ENCODE measurements at regions not wholly inside any gene's neighbourhood (a gene's known extent, or its start where the extent isn't known, plus 50 kb on each side); places are given as distances from the start of the nearest gene placed in this dataset.

- DNase-seq, result no peak
- H3K9me3 Mint-ChIP-seq (ENCODE audit: low read depth, unreplicated experiment), result no peaks in the 10 kb centered on the region
- no TSS peak for BruUV-seq (replicated peaks)
- no peak for TF ChIP-seq CTCF (IDR thresholded peaks at IDR 0.05; ENCODE audit: unreplicated experiment)
- H3K4me3 Mint-ChIP-seq (ENCODE audit: low read depth, unreplicated experiment), result no peak overlapping the region
- H3K4me1 Mint-ChIP-seq (ENCODE audit: low read depth, unreplicated experiment), result no peaks in the 10 kb centered on the region
- H3K27ac Mint-ChIP-seq (ENCODE audit: unreplicated experiment), result no peak overlapping the region
- intact Hi-C loops (cut with micrococcal nuclease; ENCODE audit: unreplicated experiment), result no loop called here
- CTCF ChIA-PET, result no interaction called here
- no peaks in the 10 kb centered on the region for H3K36me3 Mint-ChIP-seq (ENCODE audit: insufficient read depth, unreplicated experiment)
- peaks cover 28% of the 10 kb centered on the region for H3K27me3 Mint-ChIP-seq (ENCODE audit: unreplicated experiment)
These were observed 118.2 kb upstream of the GSC start for GRCh38 chr14:94888121-94888520.

- CTCF ChIA-PET, result no interaction called here
- no peak overlapping the region for H3K4me3 Mint-ChIP-seq (ENCODE audit: low read depth, unreplicated experiment)
- H3K27ac Mint-ChIP-seq (ENCODE audit: unreplicated experiment), result no peak overlapping the region
- no peak for DNase-seq
- H3K27me3 Mint-ChIP-seq (ENCODE audit: unreplicated experiment), result peaks cover 31% of the 10 kb centered on the region
- no peaks in the 10 kb centered on the region for H3K4me1 Mint-ChIP-seq (ENCODE audit: low read depth, unreplicated experiment)
- no peak for TF ChIP-seq CTCF (IDR thresholded peaks at IDR 0.05; ENCODE audit: unreplicated experiment)
- intact Hi-C loops (cut with micrococcal nuclease; ENCODE audit: unreplicated experiment), result no loop called here
- no peaks in the 10 kb centered on the region for H3K9me3 Mint-ChIP-seq (ENCODE audit: low read depth, unreplicated experiment)
- no TSS peak for BruUV-seq (replicated peaks)
- no peaks in the 10 kb centered on the region for H3K36me3 Mint-ChIP-seq (ENCODE audit: insufficient read depth, unreplicated experiment)
These were observed 117.7 kb upstream of the GSC start for GRCh38 chr14:94887591-94887990.

- no peak for TF ChIP-seq CTCF (IDR thresholded peaks at IDR 0.05; ENCODE audit: unreplicated experiment)
- Mint-ChIP-seq H3K4me1 (ENCODE audit: low read depth, unreplicated experiment) (no peaks in the 10 kb centered on the region), H3K27me3 (ENCODE audit: unreplicated experiment) (peaks cover 37% of the 10 kb centered on the region), H3K36me3 (ENCODE audit: insufficient read depth, unreplicated experiment) (no peaks in the 10 kb centered on the region), H3K27ac (ENCODE audit: unreplicated experiment) (no peak overlapping the region), H3K4me3 (ENCODE audit: low read depth, unreplicated experiment) (no peak overlapping the region), H3K9me3 (ENCODE audit: low read depth, unreplicated experiment) (no peaks in the 10 kb centered on the region)
- no TSS peak for BruUV-seq (replicated peaks)
- intact Hi-C loops (cut with micrococcal nuclease; ENCODE audit: unreplicated experiment), result no loop called here
- CTCF ChIA-PET, result no interaction called here
- DNase-seq, result no peak
These were observed 117.0 kb upstream of the GSC start for GRCh38 chr14:94886931-94887330.

- no peaks in the 10 kb centered on the region for H3K9me3 Mint-ChIP-seq (ENCODE audit: low read depth, unreplicated experiment)
- no peaks in the 10 kb centered on the region for H3K4me1 Mint-ChIP-seq (ENCODE audit: low read depth, unreplicated experiment)
- no peaks in the 10 kb centered on the region for H3K36me3 Mint-ChIP-seq (ENCODE audit: insufficient read depth, unreplicated experiment)
- H3K27me3 Mint-ChIP-seq (ENCODE audit: unreplicated experiment), result peaks cover 46% of the 10 kb centered on the region
- H3K27ac Mint-ChIP-seq (ENCODE audit: unreplicated experiment), result no peak overlapping the region
- no peak overlapping the region for H3K4me3 Mint-ChIP-seq (ENCODE audit: low read depth, unreplicated experiment)
- BruUV-seq (replicated peaks), result no TSS peak
- TF ChIP-seq CTCF (IDR thresholded peaks at IDR 0.05; ENCODE audit: unreplicated experiment), result no peak
- intact Hi-C loops (cut with micrococcal nuclease; ENCODE audit: unreplicated experiment), result no loop called here
- no peak for DNase-seq
- CTCF ChIA-PET, result no interaction called here
These were observed 115.7 kb upstream of the GSC start for GRCh38 chr14:94885481-94886155.

Measured in Calu3 (cell line).